GM12864 (cell line): ENCODE measurements at regions not wholly inside any gene's neighbourhood (a gene's known extent, or its start where the extent isn't known, plus 50 kb on each side); places are given as distances from the start of the nearest gene placed in this dataset.

ENCODE experiments used
- DNase-seq: peaks from one replicate; pipeline ENCODE4 v3.0.0-alpha.2; 2011; ENCODE audit warnings: low read depth
- H3K4me3 ChIP-seq: 2 replicates; pipeline ENCODE4 v1.5.1; 2011; ENCODE audit warnings: mild to moderate bottlenecking, low read depth, low read length, control low read depth
- TF ChIP-seq, protein P1 (sequence below): IDR thresholded peaks from 2 replicates; pipeline ENCODE4 v1.5.1; 2011; ENCODE audit warnings: low read depth, mild to moderate bottlenecking, moderate library complexity, low read length, control low read depth, inconsistent platforms; ENCODE audit errors: missing control alignments

DNA sequence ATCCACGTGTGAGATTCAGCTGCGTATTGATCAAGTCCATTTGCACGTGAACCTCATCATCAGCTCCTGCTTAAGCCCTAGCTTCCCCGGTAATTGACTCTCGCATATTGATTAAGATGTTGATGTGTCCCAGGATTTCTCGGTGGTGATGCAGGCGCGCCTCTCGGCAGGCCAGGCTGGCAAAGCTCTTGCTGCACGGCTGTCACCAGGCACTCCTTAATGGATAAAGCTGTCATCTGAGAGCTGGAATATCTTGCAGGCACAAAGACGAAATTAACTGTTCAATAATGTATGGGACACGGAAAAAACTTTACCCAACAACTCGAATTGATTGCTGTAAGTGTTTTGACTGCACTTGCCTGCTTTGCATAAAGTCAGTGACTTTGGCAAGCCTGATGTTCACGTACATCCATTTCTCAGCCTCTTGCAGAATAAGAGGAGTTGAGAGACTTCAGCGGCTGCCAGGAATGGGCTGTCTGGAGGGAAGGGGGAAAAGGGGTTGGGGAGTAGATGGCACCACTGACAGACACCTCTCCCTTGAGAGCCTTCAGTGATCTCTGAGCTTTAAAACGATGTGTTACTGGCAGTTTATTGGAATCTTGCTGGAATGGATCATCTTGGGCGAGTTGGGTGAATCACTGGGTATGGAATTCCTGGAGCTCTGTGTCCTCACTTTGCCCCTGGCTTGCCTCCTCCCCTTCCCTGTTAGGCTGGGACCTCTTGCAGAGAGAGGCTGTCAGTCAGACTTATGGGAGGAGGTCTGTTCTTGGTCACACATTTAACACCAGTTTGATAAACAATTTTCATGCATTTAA is 650.3 kb downstream of the CCDC171 start:
- no peak for DNase-seq
- TF ChIP-seq, protein P1, sequence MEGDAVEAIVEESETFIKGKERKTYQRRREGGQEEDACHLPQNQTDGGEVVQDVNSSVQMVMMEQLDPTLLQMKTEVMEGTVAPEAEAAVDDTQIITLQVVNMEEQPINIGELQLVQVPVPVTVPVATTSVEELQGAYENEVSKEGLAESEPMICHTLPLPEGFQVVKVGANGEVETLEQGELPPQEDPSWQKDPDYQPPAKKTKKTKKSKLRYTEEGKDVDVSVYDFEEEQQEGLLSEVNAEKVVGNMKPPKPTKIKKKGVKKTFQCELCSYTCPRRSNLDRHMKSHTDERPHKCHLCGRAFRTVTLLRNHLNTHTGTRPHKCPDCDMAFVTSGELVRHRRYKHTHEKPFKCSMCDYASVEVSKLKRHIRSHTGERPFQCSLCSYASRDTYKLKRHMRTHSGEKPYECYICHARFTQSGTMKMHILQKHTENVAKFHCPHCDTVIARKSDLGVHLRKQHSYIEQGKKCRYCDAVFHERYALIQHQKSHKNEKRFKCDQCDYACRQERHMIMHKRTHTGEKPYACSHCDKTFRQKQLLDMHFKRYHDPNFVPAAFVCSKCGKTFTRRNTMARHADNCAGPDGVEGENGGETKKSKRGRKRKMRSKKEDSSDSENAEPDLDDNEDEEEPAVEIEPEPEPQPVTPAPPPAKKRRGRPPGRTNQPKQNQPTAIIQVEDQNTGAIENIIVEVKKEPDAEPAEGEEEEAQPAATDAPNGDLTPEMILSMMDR, result no peak
- H3K4me3 ChIP-seq, result no peak overlapping the region

DNA sequence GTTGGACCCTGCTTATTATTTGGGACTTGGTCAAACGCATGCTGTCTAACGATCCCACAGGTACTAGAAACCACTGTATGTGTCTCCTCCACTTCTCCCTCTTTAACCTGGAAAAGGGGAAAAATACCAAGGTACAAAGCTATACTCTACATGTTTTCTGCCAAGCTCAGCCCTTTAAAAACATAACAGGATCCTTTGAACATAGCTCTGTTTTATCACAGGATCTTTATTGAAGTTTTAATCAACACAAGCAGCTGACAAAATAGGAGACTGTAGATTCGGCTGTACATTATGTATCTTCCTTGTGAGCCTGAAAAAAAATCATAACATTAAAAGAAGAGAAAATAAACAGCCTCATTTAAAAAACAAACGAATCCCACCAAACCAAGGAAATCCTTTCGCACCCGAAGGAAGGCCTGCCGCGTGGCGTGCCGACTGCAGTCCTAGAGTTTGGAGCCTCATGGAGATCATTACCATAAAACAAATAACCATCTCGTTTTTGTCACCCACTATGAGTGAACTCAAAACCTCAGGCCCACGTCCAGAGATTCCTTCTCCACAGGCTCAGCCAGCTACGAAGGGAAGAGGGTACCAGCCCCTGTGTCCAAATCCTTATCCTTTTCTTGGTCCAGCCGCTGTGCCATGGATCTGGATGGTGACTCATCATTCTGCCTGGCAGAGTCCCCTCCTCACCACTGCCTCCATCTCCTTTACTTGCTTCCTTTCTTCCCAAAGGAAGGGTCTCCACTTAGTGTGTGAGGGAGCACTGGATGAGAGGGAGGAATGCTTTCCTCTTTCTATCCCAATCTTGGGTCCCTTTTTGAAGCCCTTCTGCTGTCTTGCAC is 651.1 kb downstream of the CCDC171 start:
- DNase-seq, result no peak
- TF ChIP-seq, protein P1, result no peak
- H3K4me3 ChIP-seq, result no peak overlapping the region

DNA sequence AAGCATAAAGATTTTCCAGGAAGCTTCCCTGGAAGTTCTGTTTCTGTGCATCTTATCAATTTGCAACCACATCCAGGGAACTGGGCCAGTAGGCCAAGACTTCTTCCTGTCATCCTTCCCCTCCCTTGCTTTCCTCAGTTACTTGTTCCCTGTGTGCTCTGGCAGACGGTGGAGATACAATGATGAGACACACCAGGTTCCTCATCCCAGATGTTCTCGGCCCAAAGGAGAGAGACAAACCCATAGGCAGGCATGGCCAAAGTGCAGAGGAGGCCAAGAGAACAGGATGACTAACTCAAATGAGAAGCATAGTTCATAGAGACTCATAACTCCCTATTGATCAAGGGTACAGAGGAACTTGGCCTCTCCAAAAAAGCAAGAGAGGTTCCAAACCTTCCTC is 652.6 kb downstream of the CCDC171 start:
- TF ChIP-seq, protein P1, result no peak
- no peak for DNase-seq
- no peak overlapping the region for H3K4me3 ChIP-seq

DNA sequence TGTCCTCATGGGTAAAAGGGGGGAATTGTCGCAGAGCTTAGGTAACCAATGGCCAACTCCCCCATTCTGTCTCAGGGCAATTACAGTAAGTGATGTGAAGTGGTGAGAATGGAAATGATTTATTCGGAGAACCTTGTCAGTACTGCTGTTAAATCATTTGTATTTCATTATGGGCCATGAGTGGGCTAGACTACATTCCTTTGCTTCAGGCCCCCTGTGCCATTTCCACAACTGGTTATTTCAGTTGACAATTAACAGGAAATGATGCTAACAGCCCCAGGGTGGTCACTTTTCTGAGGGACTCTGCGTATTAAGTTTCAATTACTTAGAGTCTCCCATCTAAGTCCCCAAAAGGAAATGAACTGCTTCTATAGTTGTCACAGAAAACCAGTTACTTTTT is 653.7 kb downstream of the CCDC171 start:
- no peak for DNase-seq
- TF ChIP-seq, protein P1, result no peak
- no peak overlapping the region for H3K4me3 ChIP-seq

DNA sequence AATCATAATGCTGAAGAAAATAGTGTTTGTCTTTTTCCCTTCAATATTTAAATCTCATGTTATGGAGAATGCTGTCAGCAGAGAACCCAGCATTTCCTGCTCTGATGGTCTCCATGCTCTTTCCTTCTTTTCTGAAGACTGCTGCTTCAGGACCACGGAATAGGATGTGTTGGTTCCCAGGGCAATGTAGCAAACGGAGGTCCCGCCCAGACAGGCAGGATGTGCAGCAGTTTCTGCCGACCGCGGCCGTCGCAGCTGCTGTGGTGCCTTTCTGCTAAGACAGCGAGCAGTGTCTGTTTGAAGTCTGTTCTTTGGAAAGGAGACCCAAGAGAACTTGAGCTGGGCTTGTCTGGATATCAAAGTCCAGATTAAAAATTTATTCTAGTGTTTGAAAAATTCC is 654.3 kb downstream of the CCDC171 start:
- DNase-seq, result no peak
- no peak overlapping the region for H3K4me3 ChIP-seq
- TF ChIP-seq, protein P1, result no peak

DNA sequence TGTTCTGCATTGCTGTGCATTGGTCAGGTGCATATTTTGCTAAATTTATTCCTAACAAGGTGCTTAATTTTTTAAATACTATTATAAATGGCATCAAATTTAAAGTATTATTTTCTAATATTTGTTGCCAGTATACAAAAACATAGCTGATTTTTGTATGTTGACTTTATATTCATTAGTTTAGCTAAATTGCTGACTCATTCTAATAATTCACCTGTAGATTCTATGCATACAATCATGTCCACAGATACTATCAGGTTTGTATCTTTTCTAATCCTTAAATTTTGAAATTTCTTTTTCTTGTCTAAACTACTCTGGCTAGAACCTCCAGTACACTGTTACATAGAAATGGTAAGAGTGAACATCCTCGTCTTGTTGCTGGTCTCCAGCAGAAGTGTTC is 657.6 kb downstream of the CCDC171 start:
- TF ChIP-seq, protein P1, result no peak

DNA sequence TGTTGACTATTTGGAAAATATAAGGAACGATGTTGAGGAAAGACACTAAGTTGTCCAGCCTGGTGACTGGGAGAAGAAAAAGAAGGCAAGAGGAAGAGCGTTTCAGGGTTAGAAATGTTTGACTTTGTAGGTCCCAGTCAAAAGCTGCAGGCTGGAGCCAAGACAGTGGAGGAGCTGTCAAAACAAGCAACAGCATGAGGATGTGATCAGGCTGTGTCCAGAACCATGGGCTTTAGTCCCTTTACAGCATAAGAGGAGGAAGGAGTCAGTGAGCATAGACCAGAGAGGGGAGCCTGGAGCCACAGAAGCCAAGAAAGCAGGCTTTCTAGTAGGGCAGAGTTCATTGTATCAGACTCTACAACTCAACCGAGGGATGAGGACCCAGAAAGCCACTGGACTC is 658.5 kb downstream of the BNC2 start:
- no peak overlapping the region for H3K4me3 ChIP-seq
- no peak for DNase-seq
- TF ChIP-seq, protein P1, result no peak

More for the DNA sequence above, 657.6 kb downstream of the CCDC171 start:
- no peak for DNase-seq
- H3K4me3 ChIP-seq, result no peak overlapping the region
